Calu3 (cell line): ENCODE measurements at regions not wholly inside any gene's neighbourhood (a gene's known extent, or its start where the extent isn't known, plus 50 kb on each side); places are given as distances from the start of the nearest gene placed in this dataset.

Experiments used
- BruUV-seq: library from RNA; stranded (reverse); fragments of 400-500 nt; replicated peaks from 2 replicates; lab custom pipeline; 2021; lab: Mats Ljungman, UMichigan
- CTCF ChIA-PET: fragments of 300-600 bp; sonication (Branson Sonifier 250); formaldehyde crosslinking; loops from one replicate; lab custom pipeline; 2022; ENCODE audit warnings: antibody characterized with exemption; lab: Charles Lee
- DNase-seq: peaks from one replicate; pipeline ENCODE4 v3.0.0; 2022
- H3K27ac Mint-ChIP-seq: one replicate; pipeline ENCODE4 v1.8.0; 2022; ENCODE audit warnings: mixed read lengths; ENCODE audit not compliant: unreplicated experiment
- H3K27me3 Mint-ChIP-seq: one replicate; pipeline ENCODE4 v1.8.0; 2022; ENCODE audit warnings: mixed read lengths; ENCODE audit not compliant: unreplicated experiment
- H3K36me3 Mint-ChIP-seq: one replicate; pipeline ENCODE4 v1.8.0; 2022; ENCODE audit warnings: mild to moderate bottlenecking, moderate library complexity, mixed read lengths; ENCODE audit not compliant: insufficient read depth, unreplicated experiment
- H3K4me1 Mint-ChIP-seq: one replicate; pipeline ENCODE4 v1.8.0; 2022; ENCODE audit warnings: mild to moderate bottlenecking, low read depth, mixed read lengths; ENCODE audit not compliant: unreplicated experiment
- H3K4me3 Mint-ChIP-seq: one replicate; pipeline ENCODE4 v1.8.0; 2022; ENCODE audit warnings: mild to moderate bottlenecking, low read depth, moderate library complexity, mixed read lengths; ENCODE audit not compliant: unreplicated experiment
- H3K9me3 Mint-ChIP-seq: one replicate; pipeline ENCODE4 v1.8.0; 2022; ENCODE audit warnings: low read depth, mixed read lengths; ENCODE audit not compliant: unreplicated experiment
- CTCF ChIP-seq: fragments of 200-600 bp; IDR thresholded peaks from one replicate; pipeline ENCODE4 v1.8.0; 2022; ENCODE audit warnings: antibody characterized with exemption; ENCODE audit not compliant: unreplicated experiment
- intact Hi-C: fragments of 100-400 bp; cut with micrococcal nuclease; formaldehyde crosslinking; loops from one replicate; pipeline ENCODE4 v1.10.0; 2022; ENCODE audit not compliant: unreplicated experiment

DNA sequence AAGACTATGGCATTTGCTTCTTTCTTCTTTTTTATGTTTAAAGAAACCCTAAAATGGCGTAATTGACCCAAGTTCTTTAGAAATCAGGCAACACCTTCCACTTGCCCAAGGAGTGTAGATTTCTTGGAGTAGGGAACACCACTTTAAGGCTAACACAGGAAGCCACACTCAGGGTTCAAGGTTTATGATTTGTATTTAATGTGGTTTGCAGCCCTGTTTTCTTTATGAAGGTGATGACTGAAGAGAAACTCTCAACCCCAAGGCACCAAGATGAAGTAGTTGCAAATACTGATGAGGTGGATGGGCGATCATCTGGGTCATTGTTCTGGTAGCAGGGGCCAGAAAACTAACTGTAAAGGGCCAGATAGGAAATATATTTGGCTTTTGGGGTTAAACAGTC lies 101.1 kb downstream of the DLEU7 start:
- intact Hi-C loops, result no loop called here
- no TSS peak for BruUV-seq
- Mint-ChIP-seq H3K4me3 (no peak overlapping the region), H3K4me1 (no peaks in the 10 kb centered on the region), H3K36me3 (no peaks in the 10 kb centered on the region), H3K27me3 (no peaks in the 10 kb centered on the region), H3K27ac (no peak overlapping the region), H3K9me3 (no peaks in the 10 kb centered on the region)
- DNase-seq, result no peak
- no peak for TF ChIP-seq CTCF
- CTCF ChIA-PET, result no interaction called here

DNA sequence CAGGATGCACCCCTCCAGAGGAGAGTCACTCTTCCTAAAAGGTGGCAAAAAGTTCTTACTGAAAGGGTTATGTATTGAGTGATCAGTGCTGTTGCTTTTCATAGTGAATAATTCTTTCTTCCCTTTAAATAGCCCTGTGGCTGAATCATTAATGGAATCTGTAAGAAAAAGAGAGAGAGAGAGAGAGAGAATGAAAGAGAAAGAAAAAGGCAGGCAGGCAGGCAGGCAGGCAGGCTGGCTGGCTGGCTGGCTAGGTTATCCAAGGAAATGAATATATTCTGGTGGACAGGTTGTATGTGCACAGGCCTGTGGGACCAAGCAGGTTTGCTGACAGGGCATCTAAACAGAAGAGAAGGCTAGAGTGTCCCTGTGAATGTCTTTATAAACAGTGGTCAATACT lies 100.5 kb downstream of the DLEU7 start:
- H3K27ac Mint-ChIP-seq, result no peak overlapping the region
- CTCF ChIA-PET, result interaction anchor here (0.7 kb wide), 1 partner anchor 599 kb away, joined by 5 read pairs; no protein-coding TSS in a partner anchor
- intact Hi-C loops, result no loop called here
- no peak overlapping the region for H3K4me3 Mint-ChIP-seq
- DNase-seq, result no peak
- TF ChIP-seq CTCF, result no peak
- BruUV-seq, result no TSS peak
- no peaks in the 10 kb centered on the region for H3K36me3 Mint-ChIP-seq
- H3K9me3 Mint-ChIP-seq, result no peaks in the 10 kb centered on the region
- no peaks in the 10 kb centered on the region for H3K4me1 Mint-ChIP-seq
- H3K27me3 Mint-ChIP-seq, result no peaks in the 10 kb centered on the region

DNA sequence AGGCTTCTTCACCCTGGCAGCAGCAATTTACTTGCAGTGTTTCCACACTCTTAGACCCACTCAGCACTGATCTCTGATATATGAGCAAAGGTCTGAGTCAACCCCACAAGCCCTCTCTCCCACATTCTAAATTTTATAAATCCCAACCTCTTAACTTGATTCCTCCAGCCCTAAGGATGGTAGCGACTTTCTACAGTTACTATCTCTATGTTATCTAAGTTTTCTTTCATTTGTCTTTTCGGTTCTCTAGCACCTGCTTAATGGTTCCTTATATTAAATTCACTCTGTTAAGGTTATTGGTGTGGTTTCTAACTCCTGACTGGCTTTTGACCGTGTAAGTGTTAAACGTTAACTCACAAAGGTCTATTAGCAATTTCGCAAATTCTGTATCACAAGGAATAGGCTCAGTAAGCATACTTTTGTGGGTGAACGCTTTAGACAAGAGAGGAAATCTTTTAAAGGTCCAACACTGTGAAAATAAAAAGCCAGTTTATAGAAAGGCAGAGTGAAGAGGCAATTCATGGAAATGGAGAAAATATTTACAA lies 99.3 kb downstream of the DLEU7 start:
- no peaks in the 10 kb centered on the region for H3K27me3 Mint-ChIP-seq
- BruUV-seq, result no TSS peak
- no peak overlapping the region for H3K4me3 Mint-ChIP-seq
- H3K27ac Mint-ChIP-seq, result no peak overlapping the region
- no peak for DNase-seq
- no peaks in the 10 kb centered on the region for H3K4me1 Mint-ChIP-seq
- CTCF ChIA-PET, result no interaction called here
- H3K9me3 Mint-ChIP-seq, result no peaks in the 10 kb centered on the region
- no peaks in the 10 kb centered on the region for H3K36me3 Mint-ChIP-seq
- no peak for TF ChIP-seq CTCF
- intact Hi-C loops, result no loop called here

- TF ChIP-seq CTCF, result no peak
- CTCF ChIA-PET, result no interaction called here
- H3K27ac Mint-ChIP-seq, result no peak overlapping the region
- BruUV-seq, result no TSS peak
- no peaks in the 10 kb centered on the region for H3K27me3 Mint-ChIP-seq
- no peaks in the 10 kb centered on the region for H3K4me1 Mint-ChIP-seq
- intact Hi-C loops, result no loop called here
- H3K36me3 Mint-ChIP-seq, result no peaks in the 10 kb centered on the region
- no peak overlapping the region for H3K4me3 Mint-ChIP-seq
- peaks cover 4% of the 10 kb centered on the region for H3K9me3 Mint-ChIP-seq
- DNase-seq, result no peak
These were observed 97.9 kb downstream of the DLEU7 start for GRCh38 chr13:50745542-50746115.
